DND-41 (cell line): ENCODE measurements at regions not wholly inside any gene's neighbourhood (a gene's known extent, or its start where the extent isn't known, plus 50 kb on each side); places are given as distances from the start of the nearest gene placed in this dataset.
A peak's percentile ranks its signal among the peaks of the same experiment; 100 is the strongest.

Experiments used
- ATAC-seq: fragments of 200-7000 bp; cut with Tn5 transposase; 3 replicates; pipeline ENCODE4 v1.9.1; 2021; ENCODE audit warnings: low read depth; ENCODE audit not compliant: insufficient read depth
- DNase-seq: peaks from one replicate; pipeline ENCODE4 v3.0.0-alpha.2; 2020
- H2AFZ ChIP-seq: 2 replicates; pipeline ENCODE4 v1.6.0; 2012; ENCODE audit warnings: low read depth, low read length
- H3K27ac ChIP-seq: 2 replicates; pipeline ENCODE4 v1.5.1; 2012; ENCODE audit warnings: low read length, inconsistent platforms
- H3K27me3 ChIP-seq: fragments of 200-600 bp; sonication (generic); 2 replicates; pipeline ENCODE4 v1.6.0; 2012; ENCODE audit warnings: low read length, mild to moderate bottlenecking, inconsistent platforms; ENCODE audit not compliant: insufficient read depth, poor library complexity
- H3K36me3 ChIP-seq: 2 replicates; pipeline ENCODE4 v1.5.1; 2012; ENCODE audit warnings: low read length, inconsistent platforms; ENCODE audit not compliant: insufficient read depth
- H3K4me1 ChIP-seq: 2 replicates; pipeline ENCODE4 v1.5.1; 2012; ENCODE audit warnings: mild to moderate bottlenecking, low read length; ENCODE audit not compliant: insufficient read depth
- H3K4me2 ChIP-seq: 2 replicates; pipeline ENCODE4 v1.6.0; 2012; ENCODE audit warnings: mild to moderate bottlenecking, moderate library complexity, low read length, inconsistent platforms; ENCODE audit not compliant: insufficient read depth
- H3K4me3 ChIP-seq, 2 experiments: fragments of 200-600 bp in 1 of 2; shearing (Covaris generic) in 1 of 2; 2 replicates each; pipeline ENCODE4 v1.5.1; 2012 to 2016; ENCODE audit warnings: inconsistent platforms in 2 of 2, low read length in 2 of 2, mild to moderate bottlenecking in 2 of 2, low read depth in 1 of 2, moderate library complexity in 1 of 2
- H3K79me2 ChIP-seq: 2 replicates; pipeline ENCODE4 v1.6.0; 2012; ENCODE audit warnings: low read length, inconsistent platforms; ENCODE audit not compliant: insufficient read depth
- H3K9ac ChIP-seq: 2 replicates; pipeline ENCODE4 v1.6.0; 2012; ENCODE audit warnings: low read depth, mild to moderate bottlenecking, inconsistent platforms, low read length, moderate library complexity
- H3K9me3 ChIP-seq: 2 replicates; pipeline ENCODE4 v1.5.1; 2012; ENCODE audit warnings: low read length, moderate library complexity, mild to moderate bottlenecking, inconsistent platforms; ENCODE audit not compliant: insufficient read depth, severe bottlenecking
- H4K20me1 ChIP-seq: 2 replicates; pipeline ENCODE4 v1.6.0; 2012; ENCODE audit warnings: low read length; ENCODE audit not compliant: insufficient read depth
- EZH2 ChIP-seq: IDR thresholded peaks from 3 replicates; pipeline ENCODE4 v1.6.1; 2012; ENCODE audit warnings: borderline replicate concordance, low read depth, mild to moderate bottlenecking, moderate library complexity, low read length, inconsistent platforms; ENCODE audit not compliant: severe bottlenecking
- TF ChIP-seq, protein P1 (sequence below): IDR thresholded peaks from 2 replicates; pipeline ENCODE4 v1.5.1; 2012; ENCODE audit warnings: borderline replicate concordance, low read length, moderate library complexity, mild to moderate bottlenecking; ENCODE audit not compliant: poor library complexity, severe bottlenecking; ENCODE audit errors: extremely low read depth

- H3K4me2 ChIP-seq = no peak overlapping the region
- H4K20me1 ChIP-seq = no peaks in the 10 kb centered on the region; the same call in 1 of the 2 replicates
- no peak for TF ChIP-seq EZH2
- TF ChIP-seq, protein P1, sequence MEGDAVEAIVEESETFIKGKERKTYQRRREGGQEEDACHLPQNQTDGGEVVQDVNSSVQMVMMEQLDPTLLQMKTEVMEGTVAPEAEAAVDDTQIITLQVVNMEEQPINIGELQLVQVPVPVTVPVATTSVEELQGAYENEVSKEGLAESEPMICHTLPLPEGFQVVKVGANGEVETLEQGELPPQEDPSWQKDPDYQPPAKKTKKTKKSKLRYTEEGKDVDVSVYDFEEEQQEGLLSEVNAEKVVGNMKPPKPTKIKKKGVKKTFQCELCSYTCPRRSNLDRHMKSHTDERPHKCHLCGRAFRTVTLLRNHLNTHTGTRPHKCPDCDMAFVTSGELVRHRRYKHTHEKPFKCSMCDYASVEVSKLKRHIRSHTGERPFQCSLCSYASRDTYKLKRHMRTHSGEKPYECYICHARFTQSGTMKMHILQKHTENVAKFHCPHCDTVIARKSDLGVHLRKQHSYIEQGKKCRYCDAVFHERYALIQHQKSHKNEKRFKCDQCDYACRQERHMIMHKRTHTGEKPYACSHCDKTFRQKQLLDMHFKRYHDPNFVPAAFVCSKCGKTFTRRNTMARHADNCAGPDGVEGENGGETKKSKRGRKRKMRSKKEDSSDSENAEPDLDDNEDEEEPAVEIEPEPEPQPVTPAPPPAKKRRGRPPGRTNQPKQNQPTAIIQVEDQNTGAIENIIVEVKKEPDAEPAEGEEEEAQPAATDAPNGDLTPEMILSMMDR = no peak
- no peaks in the 10 kb centered on the region for H3K9me3 ChIP-seq
- DNase-seq (no peak), ATAC-seq (no peak)
- H3K79me2 ChIP-seq = no peaks in the 10 kb centered on the region
- no peaks in the 10 kb centered on the region for H3K36me3 ChIP-seq
- peaks cover 5% of the 10 kb centered on the region for H3K27me3 ChIP-seq
- H3K27ac ChIP-seq = no peak overlapping the region
- peaks cover 7% of the 10 kb centered on the region; the same call in 1 of the 2 replicates for H3K4me1 ChIP-seq
- H3K9ac ChIP-seq = no peak overlapping the region
- H3K4me3 ChIP-seq = no peak overlapping the region
- H2AFZ ChIP-seq = no peak overlapping the region
These were observed 86.6 kb downstream of the LINGO1 start for GRCh38 chr15:77546050-77546501.

DNA sequence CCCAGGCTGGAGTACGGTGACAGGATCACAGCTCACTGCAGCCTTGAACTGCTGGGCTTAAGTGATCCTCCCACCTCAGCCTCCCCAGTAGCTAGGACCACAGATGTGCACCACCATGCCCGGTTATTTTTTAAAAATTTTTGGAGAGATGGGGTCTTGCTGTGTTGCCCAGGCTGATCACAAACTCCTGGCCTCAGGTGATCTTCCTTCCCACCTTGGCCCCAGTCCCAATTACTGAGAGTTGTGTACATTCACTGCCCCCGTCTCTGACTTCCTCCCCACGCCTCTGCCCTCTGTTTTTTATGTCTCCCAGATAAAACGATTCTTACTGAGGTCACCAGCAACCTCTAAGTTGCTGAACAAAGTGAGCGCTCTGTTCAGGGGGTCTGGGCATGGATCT lies 87.7 kb downstream of the LINGO1 start:
- Histone ChIP-seq H3K79me2 (no peaks in the 10 kb centered on the region), H4K20me1 (no peaks in the 10 kb centered on the region), H3K4me3 (no peak overlapping the region), H3K27ac (no peak overlapping the region), H3K9me3 (no peaks in the 10 kb centered on the region), H3K36me3 (no peaks in the 10 kb centered on the region), H3K4me1 (peaks cover 7% of the 10 kb centered on the region; the same call in 1 of the 2 replicates), H3K27me3 (peaks cover 5% of the 10 kb centered on the region), H2AFZ (no peak overlapping the region), H3K9ac (no peak overlapping the region), H3K4me2 (no peak overlapping the region)
- ATAC-seq (no peak), DNase-seq (no peak)
- TF ChIP-seq EZH2 = no peak
- TF ChIP-seq, protein P1 = no peak

DNA sequence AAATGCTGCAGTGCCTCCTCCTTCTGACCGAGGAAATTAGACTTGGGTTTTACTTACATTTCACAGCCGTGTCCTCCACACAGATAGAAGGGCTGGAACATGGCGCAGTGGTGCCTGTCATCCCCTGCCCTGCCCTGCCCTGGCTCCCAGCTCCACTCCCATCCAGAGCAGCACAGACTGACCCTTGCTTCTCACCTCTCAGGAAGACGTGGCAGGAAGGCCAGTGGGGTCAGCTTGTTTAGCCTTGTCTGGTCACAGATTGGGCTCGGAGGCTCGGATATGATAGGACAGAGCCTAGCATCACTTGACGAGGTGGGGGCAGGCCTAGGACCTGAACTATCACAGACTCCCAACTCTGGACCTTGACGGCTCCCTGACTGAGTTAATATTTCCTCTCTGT lies 88.5 kb downstream of the LINGO1 start:
- Histone ChIP-seq H3K36me3 (no peaks in the 10 kb centered on the region), H4K20me1 (no peaks in the 10 kb centered on the region), H2AFZ (no peak overlapping the region), H3K27me3 (peaks cover 5% of the 10 kb centered on the region), H3K4me1 (peaks cover 7% of the 10 kb centered on the region; the same call in 1 of the 2 replicates), H3K27ac (no peak overlapping the region), H3K4me2 (no peak overlapping the region), H3K4me3 (no peak overlapping the region), H3K79me2 (no peaks in the 10 kb centered on the region), H3K9ac (no peak overlapping the region), H3K9me3 (no peaks in the 10 kb centered on the region)
- no peak for DNase-seq
- no peak for TF ChIP-seq EZH2
- ATAC-seq = no peak

GRCh38 chr15:77543159-77543882 lies 89.4 kb downstream of the LINGO1 start:
- Histone ChIP-seq H2AFZ (peak overlapping the region; percentile 25; the same call in 1 of the 2 replicates), H3K9ac (no peak overlapping the region), H4K20me1 (no peaks in the 10 kb centered on the region), H3K4me2 (peak overlapping the region; percentile 31; the same call in 1 of the 2 replicates), H3K9me3 (no peaks in the 10 kb centered on the region), H3K4me3 (no peak overlapping the region), H3K27ac (no peak overlapping the region), H3K79me2 (no peaks in the 10 kb centered on the region), H3K36me3 (no peaks in the 10 kb centered on the region), H3K27me3 (peaks cover 5% of the 10 kb centered on the region), H3K4me1 (peaks cover 7% of the 10 kb centered on the region; the same call in 1 of the 2 replicates)
- no peak for TF ChIP-seq EZH2
- TF ChIP-seq, protein P1 = peak; percentile 77
- peak; percentile 82 for ATAC-seq
- DNase-seq = peak; percentile 45
